H1 (cell line): ENCODE measurements at regions not wholly inside any gene's neighbourhood (a gene's known extent, or its start where the extent isn't known, plus 50 kb on each side); places are given as distances from the start of the nearest gene placed in this dataset.

ENCODE experiments used
- EZH2 ChIP-seq: fragments of 200-600 bp; sonication (generic); IDR thresholded peaks from 2 replicates; pipeline ENCODE4 v1.7.1; 2012; ENCODE audit warnings: low read depth, mild to moderate bottlenecking, moderate library complexity, low read length, inconsistent platforms; ENCODE audit not compliant: severe bottlenecking
- HDAC2 ChIP-seq, 2 experiments: fragments of 300-600 bp in 1 of 2; sonication (generic) in 1 of 2; IDR thresholded peaks; 2 replicates each; pipeline ENCODE4 v1.6.1; 2011 to 2012; ENCODE audit warnings: low read depth in 2 of 2, low read length in 2 of 2, mild to moderate bottlenecking in 2 of 2, moderate library complexity in 2 of 2, borderline replicate concordance in 1 of 2, inconsistent platforms in 1 of 2
- JUND ChIP-seq: IDR thresholded peaks from 2 replicates; pipeline ENCODE4 v1.6.1; 2011; ENCODE audit warnings: mild to moderate bottlenecking, improper control_type of control experiment, low read length
- POLR2AphosphoS5 ChIP-seq: IDR thresholded peaks from 2 replicates; pipeline ENCODE4 v1.6.1; 2011; ENCODE audit warnings: low read depth, low read length
- SIX5 ChIP-seq: IDR thresholded peaks from 2 replicates; pipeline ENCODE4 v1.6.1; 2011; ENCODE audit warnings: mild to moderate bottlenecking, low read depth, low read length
- TCF12 ChIP-seq: IDR thresholded peaks from 2 replicates; pipeline ENCODE4 v1.6.1; 2011; ENCODE audit warnings: low read depth, mild to moderate bottlenecking, low read length
- TF ChIP-seq, protein P1 (sequence below), 3 experiments: IDR thresholded peaks; 1 replicate in 2 of 3; 2 replicates in 1 of 3; pipeline versions ENCODE4 v1.5.1 to v1.6.1; 2011; ENCODE audit warnings: low read length in 3 of 3, mild to moderate bottlenecking in 3 of 3, inconsistent platforms in 2 of 3, low read depth in 1 of 3, moderate library complexity in 1 of 3; ENCODE audit not compliant: insufficient read depth in 1 of 3; ENCODE audit errors: control extremely low read depth in 1 of 3
- TF ChIP-seq, protein P2 (sequence below): IDR thresholded peaks from 2 replicates; pipeline ENCODE4 v1.6.1; 2012; ENCODE audit warnings: inconsistent platforms

DNA sequence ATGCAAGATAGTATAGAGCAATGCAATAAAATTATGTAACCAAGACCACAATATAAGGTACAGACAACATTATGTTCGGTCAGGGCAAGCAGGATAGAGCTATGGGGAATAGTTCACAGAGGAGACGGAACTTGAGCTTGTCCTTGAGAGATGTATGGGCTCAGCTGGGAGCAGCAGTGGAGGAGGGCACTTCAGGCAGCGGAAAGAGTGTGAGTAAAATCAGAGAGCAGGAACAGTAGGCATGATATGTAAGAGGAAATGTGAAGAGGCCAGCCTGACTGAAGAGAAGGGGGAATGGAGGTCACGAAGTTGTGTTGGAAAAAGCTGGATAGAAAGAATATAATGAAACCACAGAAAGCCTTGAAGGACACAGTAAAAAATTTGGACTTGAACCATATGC is 217.2 kb upstream of the NOCT start:
- no peak for TF ChIP-seq EZH2
- TF ChIP-seq, protein P1, sequence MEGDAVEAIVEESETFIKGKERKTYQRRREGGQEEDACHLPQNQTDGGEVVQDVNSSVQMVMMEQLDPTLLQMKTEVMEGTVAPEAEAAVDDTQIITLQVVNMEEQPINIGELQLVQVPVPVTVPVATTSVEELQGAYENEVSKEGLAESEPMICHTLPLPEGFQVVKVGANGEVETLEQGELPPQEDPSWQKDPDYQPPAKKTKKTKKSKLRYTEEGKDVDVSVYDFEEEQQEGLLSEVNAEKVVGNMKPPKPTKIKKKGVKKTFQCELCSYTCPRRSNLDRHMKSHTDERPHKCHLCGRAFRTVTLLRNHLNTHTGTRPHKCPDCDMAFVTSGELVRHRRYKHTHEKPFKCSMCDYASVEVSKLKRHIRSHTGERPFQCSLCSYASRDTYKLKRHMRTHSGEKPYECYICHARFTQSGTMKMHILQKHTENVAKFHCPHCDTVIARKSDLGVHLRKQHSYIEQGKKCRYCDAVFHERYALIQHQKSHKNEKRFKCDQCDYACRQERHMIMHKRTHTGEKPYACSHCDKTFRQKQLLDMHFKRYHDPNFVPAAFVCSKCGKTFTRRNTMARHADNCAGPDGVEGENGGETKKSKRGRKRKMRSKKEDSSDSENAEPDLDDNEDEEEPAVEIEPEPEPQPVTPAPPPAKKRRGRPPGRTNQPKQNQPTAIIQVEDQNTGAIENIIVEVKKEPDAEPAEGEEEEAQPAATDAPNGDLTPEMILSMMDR (IDR thresholded peaks at IDR 0.05; ENCODE audit: control extremely low read depth in 1 of 3, insufficient read depth in 1 of 3, low read depth in 1 of 3, low read length in 3 of 3) = no peak
- TF ChIP-seq HDAC2 (IDR thresholded peaks at IDR 0.05; ENCODE audit: borderline replicate concordance in 1 of 2, low read depth in 2 of 2, low read length in 2 of 2) = no peak
- TF ChIP-seq, protein P2, sequence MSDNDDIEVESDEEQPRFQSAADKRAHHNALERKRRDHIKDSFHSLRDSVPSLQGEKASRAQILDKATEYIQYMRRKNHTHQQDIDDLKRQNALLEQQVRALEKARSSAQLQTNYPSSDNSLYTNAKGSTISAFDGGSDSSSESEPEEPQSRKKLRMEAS = no peak
- TF ChIP-seq SIX5 = no peak
- no peak for TF ChIP-seq POLR2AphosphoS5
- TF ChIP-seq JUND = no peak
- no peak for TF ChIP-seq TCF12
